SK-N-MC (cell line): ENCODE measurements at regions not wholly inside any gene's neighbourhood (a gene's known extent, or its start where the extent isn't known, plus 50 kb on each side); places are given as distances from the start of the nearest gene placed in this dataset.

ENCODE experiments used
- EZH2 ChIP-seq: fragments of 200-600 bp; sonication (generic); IDR thresholded peaks from one replicate; pipeline ENCODE4 v1.6.1; 2017; ENCODE audit warnings: antibody characterized with exemption
- FOXP2 ChIP-seq: optimal IDR thresholded peaks from 2 replicates; pipeline ENCODE3; 2011; ENCODE audit warnings: mild to moderate bottlenecking, moderate library complexity; ENCODE audit not compliant: insufficient read depth; ENCODE audit errors: extremely low read length, control extremely low read depth
- POLR2AphosphoS5 ChIP-seq: IDR thresholded peaks from 2 replicates; pipeline ENCODE4 v1.6.1; 2012; ENCODE audit warnings: mild to moderate bottlenecking, low read depth, low read length, borderline replicate concordance

DNA sequence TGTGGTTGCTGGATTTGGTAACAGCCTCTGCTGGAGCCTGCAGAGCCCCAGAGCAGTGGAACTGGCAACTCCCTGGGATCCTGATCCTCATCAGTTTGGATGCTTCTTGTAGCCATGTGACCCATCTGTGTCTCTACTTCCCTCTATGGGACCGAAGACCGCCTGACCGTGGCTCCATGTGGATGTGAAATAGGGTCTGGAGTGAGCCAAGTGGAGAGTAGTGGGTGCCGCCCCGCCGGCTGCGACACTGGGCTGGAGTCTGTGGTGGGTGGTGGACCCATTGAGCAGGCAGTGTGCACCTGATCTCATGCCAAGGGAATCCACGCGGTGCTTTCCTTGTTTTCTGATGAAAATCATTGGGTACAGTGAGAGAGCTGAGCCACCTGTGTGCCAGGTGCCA, 543.2 kb upstream of the B3GAT1 start:
- no peak for TF ChIP-seq EZH2
- TF ChIP-seq POLR2AphosphoS5, result no peak
- TF ChIP-seq FOXP2, result no peak
